ENCODE measurements at regions not wholly inside any gene's neighbourhood (a gene's known extent, or its start where the extent isn't known, plus 50 kb on each side); places are given as distances from the start of the nearest gene placed in this dataset.

GRCh38 chr3:40924559-40925141 is 274.7 kb upstream of the CTNNB1 start:
- Histone ChIP-seq H2AFZ (ENCODE audit: low read length) (no peak overlapping the region), H3K9me3 (ENCODE audit: control insufficient read depth, insufficient read depth, low read depth, low read length) (no peaks in the 10 kb centered on the region), H3K79me2 (ENCODE audit: control insufficient read depth, insufficient read depth, low read length) (no peaks in the 10 kb centered on the region), H3K36me3 (ENCODE audit: control insufficient read depth, insufficient read depth, low read length) (no peaks in the 10 kb centered on the region), H3K4me2 (ENCODE audit: extremely low read depth, insufficient read depth, low read length) (no peak overlapping the region), H3K27ac (ENCODE audit: insufficient read depth, low read length) (no peak overlapping the region), H3K4me1 (ENCODE audit: control insufficient read depth, extremely low read depth, insufficient read depth, low read length) (no peaks in the 10 kb centered on the region), H3K27me3 (ENCODE audit: control insufficient read depth, insufficient read depth, low read length) (no peaks in the 10 kb centered on the region), H4K20me1 (ENCODE audit: control insufficient read depth, extremely low read depth, insufficient read depth, low read length) (no peaks in the 10 kb centered on the region), H3K9ac (ENCODE audit: insufficient read depth, low read length) (no peak overlapping the region), H3K4me3 (replicated peaks in 1 of 4; ENCODE audit: control extremely low read depth in 1 of 4, insufficient read depth in 1 of 4, low read depth in 3 of 4, low read length in 4 of 4) (no peak overlapping the region)
- DNase-seq (ENCODE audit: low read depth in 2 of 2): no peak
- TF ChIP-seq EZH2 (IDR thresholded peaks at IDR 0.05; ENCODE audit: low read length, missing control alignments): no peak
- TF ChIP-seq, protein P1, sequence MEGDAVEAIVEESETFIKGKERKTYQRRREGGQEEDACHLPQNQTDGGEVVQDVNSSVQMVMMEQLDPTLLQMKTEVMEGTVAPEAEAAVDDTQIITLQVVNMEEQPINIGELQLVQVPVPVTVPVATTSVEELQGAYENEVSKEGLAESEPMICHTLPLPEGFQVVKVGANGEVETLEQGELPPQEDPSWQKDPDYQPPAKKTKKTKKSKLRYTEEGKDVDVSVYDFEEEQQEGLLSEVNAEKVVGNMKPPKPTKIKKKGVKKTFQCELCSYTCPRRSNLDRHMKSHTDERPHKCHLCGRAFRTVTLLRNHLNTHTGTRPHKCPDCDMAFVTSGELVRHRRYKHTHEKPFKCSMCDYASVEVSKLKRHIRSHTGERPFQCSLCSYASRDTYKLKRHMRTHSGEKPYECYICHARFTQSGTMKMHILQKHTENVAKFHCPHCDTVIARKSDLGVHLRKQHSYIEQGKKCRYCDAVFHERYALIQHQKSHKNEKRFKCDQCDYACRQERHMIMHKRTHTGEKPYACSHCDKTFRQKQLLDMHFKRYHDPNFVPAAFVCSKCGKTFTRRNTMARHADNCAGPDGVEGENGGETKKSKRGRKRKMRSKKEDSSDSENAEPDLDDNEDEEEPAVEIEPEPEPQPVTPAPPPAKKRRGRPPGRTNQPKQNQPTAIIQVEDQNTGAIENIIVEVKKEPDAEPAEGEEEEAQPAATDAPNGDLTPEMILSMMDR (conservative IDR thresholded peaks at IDR 0.05 in 1 of 2, IDR thresholded peaks at IDR 0.05 in 1 of 2; ENCODE audit: low read depth in 1 of 2, low read length in 2 of 2): no peak

DNA sequence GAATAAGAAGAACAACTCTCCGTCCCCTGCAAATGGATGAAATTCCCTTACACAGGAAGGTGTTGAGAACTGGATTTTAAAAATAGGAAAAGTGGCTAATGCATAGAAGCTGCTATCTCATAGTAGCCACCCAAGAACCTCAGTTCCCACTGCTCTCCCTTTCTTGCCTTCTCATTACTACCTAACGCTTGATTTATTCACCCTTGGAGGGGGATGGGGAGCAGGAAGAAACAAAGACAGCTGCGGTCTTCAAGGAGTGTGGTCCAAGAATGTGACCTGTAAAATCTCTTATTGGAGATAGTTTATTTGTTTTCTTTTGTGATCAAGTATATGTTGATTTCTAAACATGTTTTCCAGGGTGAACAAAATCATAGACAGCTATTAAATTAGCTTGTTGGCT is 274.1 kb upstream of the CTNNB1 start:
- no peak overlapping the region for H3K4me2 ChIP-seq (ENCODE audit: extremely low read depth, insufficient read depth, low read length)
- H3K9me3 ChIP-seq (ENCODE audit: control insufficient read depth, insufficient read depth, low read depth, low read length): no peaks in the 10 kb centered on the region
- no peak overlapping the region for H2AFZ ChIP-seq (ENCODE audit: low read length)
- H3K27me3 ChIP-seq (ENCODE audit: control insufficient read depth, insufficient read depth, low read length): no peaks in the 10 kb centered on the region
- H3K9ac ChIP-seq (ENCODE audit: insufficient read depth, low read length): no peak overlapping the region
- no peaks in the 10 kb centered on the region for H4K20me1 ChIP-seq (ENCODE audit: control insufficient read depth, extremely low read depth, insufficient read depth, low read length)
- H3K36me3 ChIP-seq (ENCODE audit: control insufficient read depth, insufficient read depth, low read length): no peaks in the 10 kb centered on the region
- H3K4me1 ChIP-seq (ENCODE audit: control insufficient read depth, extremely low read depth, insufficient read depth, low read length): no peaks in the 10 kb centered on the region
- no peak overlapping the region for H3K27ac ChIP-seq (ENCODE audit: insufficient read depth, low read length)
- DNase-seq (ENCODE audit: low read depth in 2 of 2): no peak
- H3K79me2 ChIP-seq (ENCODE audit: control insufficient read depth, insufficient read depth, low read length): no peaks in the 10 kb centered on the region
- H3K4me3 ChIP-seq (replicated peaks in 1 of 4; ENCODE audit: control extremely low read depth in 1 of 4, insufficient read depth in 1 of 4, low read depth in 3 of 4, low read length in 4 of 4): no peak overlapping the region
- TF ChIP-seq, protein P1 (conservative IDR thresholded peaks at IDR 0.05 in 1 of 2, IDR thresholded peaks at IDR 0.05 in 1 of 2; ENCODE audit: low read depth in 1 of 2, low read length in 2 of 2): no peak
- TF ChIP-seq EZH2 (IDR thresholded peaks at IDR 0.05; ENCODE audit: low read length, missing control alignments): no peak

- Histone ChIP-seq H3K9ac (ENCODE audit: insufficient read depth, low read length) (no peak overlapping the region), H3K36me3 (ENCODE audit: control insufficient read depth, insufficient read depth, low read length) (no peaks in the 10 kb centered on the region), H3K9me3 (ENCODE audit: control insufficient read depth, insufficient read depth, low read depth, low read length) (no peaks in the 10 kb centered on the region), H3K4me1 (ENCODE audit: control insufficient read depth, extremely low read depth, insufficient read depth, low read length) (no peaks in the 10 kb centered on the region), H3K79me2 (ENCODE audit: control insufficient read depth, insufficient read depth, low read length) (no peaks in the 10 kb centered on the region), H3K4me2 (ENCODE audit: extremely low read depth, insufficient read depth, low read length) (no peak overlapping the region), H3K4me3 (replicated peaks in 1 of 4; ENCODE audit: control extremely low read depth in 1 of 4, insufficient read depth in 1 of 4, low read depth in 3 of 4, low read length in 4 of 4) (no peak overlapping the region), H4K20me1 (ENCODE audit: control insufficient read depth, extremely low read depth, insufficient read depth, low read length) (no peaks in the 10 kb centered on the region), H2AFZ (ENCODE audit: low read length) (no peak overlapping the region), H3K27ac (ENCODE audit: insufficient read depth, low read length) (no peak overlapping the region), H3K27me3 (ENCODE audit: control insufficient read depth, insufficient read depth, low read length) (no peaks in the 10 kb centered on the region)
- no peak for DNase-seq (ENCODE audit: low read depth in 2 of 2)
- TF ChIP-seq, protein P1 (conservative IDR thresholded peaks at IDR 0.05 in 1 of 2, IDR thresholded peaks at IDR 0.05 in 1 of 2; ENCODE audit: low read depth in 1 of 2, low read length in 2 of 2): no peak
- no peak for TF ChIP-seq EZH2 (IDR thresholded peaks at IDR 0.05; ENCODE audit: low read length, missing control alignments)
These were observed 269.2 kb upstream of the CTNNB1 start for GRCh38 chr3:40930131-40930538.

Data from fibroblast of lung (primary cell).